ENCODE measurements at regions not wholly inside any gene's neighbourhood (a gene's known extent, or its start where the extent isn't known, plus 50 kb on each side); places are given as distances from the start of the nearest gene placed in this dataset.
A peak's percentile ranks its signal among the peaks of the same experiment; 100 is the strongest.
"Not testable (repeated sequence)": the region's sequence is repeated elsewhere in the genome, so short reads cannot be mapped to it uniquely, and the experiment has no call there.

GRCh38 chr14:105981517-105982302 is 455.3 kb downstream of the TMEM121 start:
- not testable (repeated sequence) for H3K27me3 ChIP-seq (ENCODE audit: insufficient read depth, low read length); H3K79me2 ChIP-seq (ENCODE audit: control insufficient read depth, insufficient read depth, low read length, poor library complexity); H3K9ac ChIP-seq (ENCODE audit: low read length); H3K18ac ChIP-seq (ENCODE audit: low read length); H2BK12ac ChIP-seq (ENCODE audit: low read length); DNase-seq; H2AK5ac ChIP-seq (ENCODE audit: low read length); H4K8ac ChIP-seq (ENCODE audit: low read depth, low read length); H3K36me3 ChIP-seq (ENCODE audit: control insufficient read depth in 1 of 2, insufficient read depth in 2 of 2, low read length in 2 of 2); H2BK5ac ChIP-seq (ENCODE audit: low read depth, low read length, poor library complexity); H3K23ac ChIP-seq (ENCODE audit: low read length); H3K4me2 ChIP-seq (ENCODE audit: low read length); H3K4me3 ChIP-seq (ENCODE audit: low read depth, low read length); H3K14ac ChIP-seq (ENCODE audit: low read length); H3K79me1 ChIP-seq (ENCODE audit: low read length); H3K4ac ChIP-seq (ENCODE audit: low read depth, low read length); H4K91ac ChIP-seq (ENCODE audit: low read depth, low read length); H2BK120ac ChIP-seq (ENCODE audit: insufficient read depth, low read length, poor library complexity); H4K12ac ChIP-seq (ENCODE audit: low read depth, low read length); H2AFZ ChIP-seq (ENCODE audit: insufficient read depth, low read length, poor library complexity); H3K4me1 ChIP-seq (ENCODE audit: control insufficient read depth in 1 of 2, insufficient read depth in 2 of 2, low read length in 2 of 2); H3K27ac ChIP-seq (ENCODE audit: low read depth, low read length)
- peaks cover 38% of the 10 kb centered on the region for H3K9me3 ChIP-seq (ENCODE audit: insufficient read depth, low read depth, low read length)
- no CpG with 5 or more reads among the region's 8 CpGs for WGBS (ENCODE audit: extremely low coverage, insufficient coverage, insufficient read length)

- no peak overlapping the region for H2AFZ ChIP-seq (ENCODE audit: insufficient read depth, low read length, poor library complexity)
- no peak overlapping the region for H3K4me2 ChIP-seq (ENCODE audit: low read length)
- H3K4me3 ChIP-seq (ENCODE audit: low read depth, low read length): no peak overlapping the region
- H3K9ac ChIP-seq (ENCODE audit: low read length): peak overlapping the region; percentile 34
- H3K79me2 ChIP-seq (ENCODE audit: control insufficient read depth, insufficient read depth, low read length, poor library complexity): no peaks in the 10 kb centered on the region
- no peak overlapping the region for H3K27ac ChIP-seq (ENCODE audit: low read depth, low read length)
- no peak overlapping the region for H3K23ac ChIP-seq (ENCODE audit: low read length)
- H2BK120ac ChIP-seq (ENCODE audit: insufficient read depth, low read length, poor library complexity): no peak overlapping the region
- H3K36me3 ChIP-seq (ENCODE audit: control insufficient read depth in 1 of 2, insufficient read depth in 2 of 2, low read length in 2 of 2): no peaks in the 10 kb centered on the region
- H2BK12ac ChIP-seq (ENCODE audit: low read length): no peak overlapping the region
- DNase-seq: no peak
- H3K4ac ChIP-seq (ENCODE audit: low read depth, low read length): no peak overlapping the region
- no peak overlapping the region for H2BK5ac ChIP-seq (ENCODE audit: low read depth, low read length, poor library complexity)
- H4K91ac ChIP-seq (ENCODE audit: low read depth, low read length): no peak overlapping the region
- no peak overlapping the region for H2AK5ac ChIP-seq (ENCODE audit: low read length)
- H3K9me3 ChIP-seq (ENCODE audit: insufficient read depth, low read depth, low read length): peaks cover 37% of the 10 kb centered on the region
- H3K14ac ChIP-seq (ENCODE audit: low read length): no peak overlapping the region
- no peak overlapping the region for H3K18ac ChIP-seq (ENCODE audit: low read length)
- WGBS (ENCODE audit: extremely low coverage, insufficient coverage, insufficient read length): no CpG with 5 or more reads among the region's 8 CpGs
- no peaks in the 10 kb centered on the region for H3K4me1 ChIP-seq (ENCODE audit: control insufficient read depth in 1 of 2, insufficient read depth in 2 of 2, low read length in 2 of 2)
- H4K12ac ChIP-seq (ENCODE audit: low read depth, low read length): no peak overlapping the region
- no peaks in the 10 kb centered on the region for H3K27me3 ChIP-seq (ENCODE audit: insufficient read depth, low read length)
- H4K8ac ChIP-seq (ENCODE audit: low read depth, low read length): no peak overlapping the region
- H3K79me1 ChIP-seq (ENCODE audit: low read length): no peaks in the 10 kb centered on the region
Measured at GRCh38 chr14:105982664-105983063, 456.3 kb downstream of the TMEM121 start.

- no peaks in the 10 kb centered on the region for H3K79me1 ChIP-seq (ENCODE audit: low read length)
Measured at GRCh38 chr14:105986894-105987284, 460.5 kb downstream of the TMEM121 start.

GRCh38 chr14:105987563-105987962 is 461.2 kb downstream of the TMEM121 start:
- Histone ChIP-seq H2AFZ (ENCODE audit: insufficient read depth, low read length, poor library complexity) (no peak overlapping the region), H3K14ac (ENCODE audit: low read length) (no peak overlapping the region)
- WGBS (ENCODE audit: extremely low coverage, insufficient coverage, insufficient read length): no CpG with 5 or more reads among the region's 4 CpGs

More at GRCh38 chr14:105986894-105987284, 460.5 kb downstream of the TMEM121 start:
- Histone ChIP-seq H3K9ac (ENCODE audit: low read length) (no peak overlapping the region), H3K4me3 (ENCODE audit: low read depth, low read length) (no peak overlapping the region), H3K4ac (ENCODE audit: low read depth, low read length) (no peak overlapping the region), H4K12ac (ENCODE audit: low read depth, low read length) (no peak overlapping the region), H3K9me3 (ENCODE audit: insufficient read depth, low read depth, low read length) (peaks cover 32% of the 10 kb centered on the region), H3K4me1 (ENCODE audit: control insufficient read depth in 1 of 2, insufficient read depth in 2 of 2, low read length in 2 of 2) (no peaks in the 10 kb centered on the region), H3K14ac (ENCODE audit: low read length) (no peak overlapping the region), H3K79me2 (ENCODE audit: control insufficient read depth, insufficient read depth, low read length, poor library complexity) (no peaks in the 10 kb centered on the region), H4K8ac (ENCODE audit: low read depth, low read length) (no peak overlapping the region), H3K18ac (ENCODE audit: low read length) (no peak overlapping the region), H3K27ac (ENCODE audit: low read depth, low read length) (no peak overlapping the region), H3K23ac (ENCODE audit: low read length) (no peak overlapping the region), H2BK120ac (ENCODE audit: insufficient read depth, low read length, poor library complexity) (no peak overlapping the region), H2BK5ac (ENCODE audit: low read depth, low read length, poor library complexity) (no peak overlapping the region), H3K36me3 (ENCODE audit: control insufficient read depth in 1 of 2, insufficient read depth in 2 of 2, low read length in 2 of 2) (no peaks in the 10 kb centered on the region), H3K4me2 (ENCODE audit: low read length) (no peak overlapping the region), H2AK5ac (ENCODE audit: low read length) (no peak overlapping the region), H2AFZ (ENCODE audit: insufficient read depth, low read length, poor library complexity) (no peak overlapping the region), H2BK12ac (ENCODE audit: low read length) (no peak overlapping the region), H3K27me3 (ENCODE audit: insufficient read depth, low read length) (no peaks in the 10 kb centered on the region), H4K91ac (ENCODE audit: low read depth, low read length) (no peak overlapping the region)
- no peak for DNase-seq
- no CpG with 5 or more reads among the region's 2 CpGs for WGBS (ENCODE audit: extremely low coverage, insufficient coverage, insufficient read length)

More at GRCh38 chr14:105987563-105987962, 461.2 kb downstream of the TMEM121 start:
- H3K9me3 ChIP-seq (ENCODE audit: insufficient read depth, low read depth, low read length): peaks cover 29% of the 10 kb centered on the region
- H3K18ac ChIP-seq (ENCODE audit: low read length): no peak overlapping the region
- H3K27me3 ChIP-seq (ENCODE audit: insufficient read depth, low read length): no peaks in the 10 kb centered on the region
- H2AK5ac ChIP-seq (ENCODE audit: low read length): no peak overlapping the region
- H3K9ac ChIP-seq (ENCODE audit: low read length): no peak overlapping the region
- no peak overlapping the region for H3K4me2 ChIP-seq (ENCODE audit: low read length)
- H3K79me2 ChIP-seq (ENCODE audit: control insufficient read depth, insufficient read depth, low read length, poor library complexity): no peaks in the 10 kb centered on the region
- H2BK5ac ChIP-seq (ENCODE audit: low read depth, low read length, poor library complexity): no peak overlapping the region
- H3K4me1 ChIP-seq (ENCODE audit: control insufficient read depth in 1 of 2, insufficient read depth in 2 of 2, low read length in 2 of 2): no peaks in the 10 kb centered on the region
- no peak overlapping the region for H3K4me3 ChIP-seq (ENCODE audit: low read depth, low read length)
- no peak overlapping the region for H3K23ac ChIP-seq (ENCODE audit: low read length)
- no peak overlapping the region for H3K27ac ChIP-seq (ENCODE audit: low read depth, low read length)
- no peak overlapping the region for H4K8ac ChIP-seq (ENCODE audit: low read depth, low read length)
- H2BK12ac ChIP-seq (ENCODE audit: low read length): no peak overlapping the region
- H4K12ac ChIP-seq (ENCODE audit: low read depth, low read length): no peak overlapping the region
- H4K91ac ChIP-seq (ENCODE audit: low read depth, low read length): no peak overlapping the region
- no peaks in the 10 kb centered on the region for H3K79me1 ChIP-seq (ENCODE audit: low read length)
- no peak overlapping the region for H2BK120ac ChIP-seq (ENCODE audit: insufficient read depth, low read length, poor library complexity)
- no peak overlapping the region for H3K4ac ChIP-seq (ENCODE audit: low read depth, low read length)
- H3K36me3 ChIP-seq (ENCODE audit: control insufficient read depth in 1 of 2, insufficient read depth in 2 of 2, low read length in 2 of 2): no peaks in the 10 kb centered on the region
- no peak for DNase-seq
